ENCODE measurements at regions not wholly inside any gene's neighbourhood (a gene's known extent, or its start where the extent isn't known, plus 50 kb on each side); places are given as distances from the start of the nearest gene placed in this dataset.

GRCh38 chr10:84660450-84661159, 332.2 kb downstream of the CCSER2 start:
- intact Hi-C loops (cut with DNase I; ENCODE audit: low total_unique reads), result no loop called here
- H3K4me3 ChIP-seq, result no peak overlapping the region
- no peak for TF ChIP-seq CTCF (IDR thresholded peaks at IDR 0.05 in 4 of 5, conservative IDR thresholded peaks at IDR 0.05 in 1 of 5)
- no peak for TF ChIP-seq POLR2A (IDR thresholded peaks at IDR 0.05)
- DNase-seq, result no peak
- in situ Hi-C loops (cut with MboI; ENCODE audit: low sequenced_read_pairs in 4 of 4), result no loop called here
- no peaks in the 10 kb centered on the region for H3K27me3 ChIP-seq
- H3K4me1 ChIP-seq, result no peaks in the 10 kb centered on the region
- no peaks in the 10 kb centered on the region for H3K9me3 ChIP-seq
- H3K36me3 ChIP-seq, result no peaks in the 10 kb centered on the region
- ATAC-seq, result no peak
- no peak overlapping the region for H3K27ac ChIP-seq

- H3K9me3 ChIP-seq, result no peaks in the 10 kb centered on the region
- no peaks in the 10 kb centered on the region for H3K4me1 ChIP-seq
- no peaks in the 10 kb centered on the region for H3K36me3 ChIP-seq
- no peaks in the 10 kb centered on the region for H3K27me3 ChIP-seq
- no peak overlapping the region for H3K4me3 ChIP-seq
- in situ Hi-C loops (cut with MboI; ENCODE audit: low sequenced_read_pairs in 4 of 4), result no loop called here
- H3K27ac ChIP-seq, result no peak overlapping the region
- TF ChIP-seq POLR2A (IDR thresholded peaks at IDR 0.05) (no peak), CTCF (IDR thresholded peaks at IDR 0.05 in 4 of 5, conservative IDR thresholded peaks at IDR 0.05 in 1 of 5) (no peak)
- intact Hi-C loops (cut with DNase I; ENCODE audit: low total_unique reads), result no loop called here
- no peak for ATAC-seq
- DNase-seq, result no peak
Observed at GRCh38 chr10:84665211-84665610, 336.8 kb downstream of the CCSER2 start.

- TF ChIP-seq CTCF (IDR thresholded peaks at IDR 0.05 in 4 of 5, conservative IDR thresholded peaks at IDR 0.05 in 1 of 5), result no peak
- no peak for TF ChIP-seq POLR2A (IDR thresholded peaks at IDR 0.05)
- intact Hi-C loops (cut with DNase I; ENCODE audit: low total_unique reads) (no loop called here), in situ Hi-C loops (cut with MboI; ENCODE audit: low sequenced_read_pairs in 4 of 4) (no loop called here)
- Histone ChIP-seq H3K4me3 (no peak overlapping the region), H3K36me3 (no peaks in the 10 kb centered on the region), H3K27ac (no peak overlapping the region), H3K27me3 (no peaks in the 10 kb centered on the region), H3K9me3 (no peaks in the 10 kb centered on the region), H3K4me1 (no peaks in the 10 kb centered on the region)
- ATAC-seq, result no peak
- DNase-seq, result no peak
Observed at GRCh38 chr10:84665883-84666463, 337.6 kb downstream of the CCSER2 start.

- Histone ChIP-seq H3K27me3 (no peaks in the 10 kb centered on the region), H3K4me3 (no peak overlapping the region), H3K4me1 (no peaks in the 10 kb centered on the region), H3K9me3 (no peaks in the 10 kb centered on the region), H3K27ac (no peak overlapping the region), H3K36me3 (no peaks in the 10 kb centered on the region)
- ATAC-seq (no peak), DNase-seq (no peak)
- intact Hi-C loops (cut with DNase I; ENCODE audit: low total_unique reads) (no loop called here), in situ Hi-C loops (cut with MboI; ENCODE audit: low sequenced_read_pairs in 4 of 4) (no loop called here)
- TF ChIP-seq CTCF (IDR thresholded peaks at IDR 0.05 in 4 of 5, conservative IDR thresholded peaks at IDR 0.05 in 1 of 5), result no peak
- no peak for TF ChIP-seq POLR2A (IDR thresholded peaks at IDR 0.05)
Observed at GRCh38 chr10:84668186-84668763, 339.9 kb downstream of the CCSER2 start.
